Smooth muscle cell (in vitro differentiated cells): ENCODE measurements at regions not wholly inside any gene's neighbourhood (a gene's known extent, or its start where the extent isn't known, plus 50 kb on each side); places are given as distances from the start of the nearest gene placed in this dataset.

ENCODE experiments used
- DNase-seq: peaks from one replicate; lab custom pipeline; 2025; ENCODE audit not compliant: unreplicated experiment; lab: John Stamatoyannopoulos, UW
- H2AFZ ChIP-seq: fragments of 200-600 bp; sonication (generic); 2 replicates; pipeline ENCODE4 v1.6.0; 2016; ENCODE audit warnings: antibody characterized with exemption, low read depth, mild to moderate bottlenecking
- H3F3A ChIP-seq: fragments of 200-600 bp; sonication (generic); 2 replicates; pipeline ENCODE4 v1.6.0; 2017; ENCODE audit warnings: antibody characterized with exemption, low read depth
- H3K27ac ChIP-seq: fragments of 200-600 bp; sonication (generic); 2 replicates; pipeline ENCODE4 v1.5.1; 2016; ENCODE audit warnings: low read depth, mild to moderate bottlenecking
- H3K27me3 ChIP-seq: fragments of 200-600 bp; sonication (generic); 2 replicates; pipeline ENCODE4 v1.6.1; 2016; ENCODE audit warnings: low read depth, mild to moderate bottlenecking
- H3K36me3 ChIP-seq: fragments of 200-600 bp; sonication (generic); 2 replicates; pipeline ENCODE4 v1.5.1; 2016; ENCODE audit warnings: low read depth
- H3K4me1 ChIP-seq: fragments of 200-600 bp; sonication (generic); 2 replicates; pipeline ENCODE4 v1.5.1; 2016; ENCODE audit warnings: low read depth
- H3K4me2 ChIP-seq: fragments of 200-600 bp; sonication (generic); 2 replicates; pipeline ENCODE4 v1.6.0; 2016; ENCODE audit warnings: mild to moderate bottlenecking
- H3K4me3 ChIP-seq: fragments of 200-600 bp; sonication (generic); 2 replicates; pipeline ENCODE4 v1.5.1; 2016; ENCODE audit warnings: mild to moderate bottlenecking
- H3K79me2 ChIP-seq: fragments of 200-600 bp; sonication (generic); 2 replicates; pipeline ENCODE4 v1.6.0; 2016; ENCODE audit warnings: low read depth, mild to moderate bottlenecking
- H3K9ac ChIP-seq: fragments of 200-600 bp; sonication (generic); 2 replicates; pipeline ENCODE4 v1.6.0; 2016; ENCODE audit warnings: low read depth
- H3K9me3 ChIP-seq: fragments of 200-600 bp; sonication (generic); replicated peaks from 2 replicates; pipeline ENCODE4 v1.5.1; 2016; ENCODE audit warnings: low read depth
- H4K20me1 ChIP-seq: fragments of 200-600 bp; sonication (generic); 2 replicates; pipeline ENCODE4 v1.6.0; 2016; ENCODE audit warnings: low read depth
- CTCF ChIP-seq: fragments of 200-600 bp; sonication (generic); IDR thresholded peaks from 2 replicates; pipeline ENCODE4 v1.5.1; 2017; ENCODE audit warnings: borderline replicate concordance, mild to moderate bottlenecking, antibody characterized with exemption; ENCODE audit not compliant: insufficient read depth, poor library complexity, severe bottlenecking
- WGBS: methylation state at CpG from one replicate; pipeline ENCODE4 v1.1.7; 2016; ENCODE audit warnings: low lambda C conversion rate; 5-methylcytosine and 5-hydroxymethylcytosine counted together

GRCh38 chr6:2432292-2432691 is 186.9 kb upstream of the GMDS start:
- H3K36me3 ChIP-seq, result no peaks in the 10 kb centered on the region
- H3K79me2 ChIP-seq, result no peaks in the 10 kb centered on the region
- H3K27ac ChIP-seq, result peak overlapping the region; percentile 81
- H3F3A ChIP-seq, result no peaks in the 10 kb centered on the region
- H3K9ac ChIP-seq, result no peak overlapping the region
- 6% methylated on average over 5 of the region's 5 CpGs for WGBS
- H3K27me3 ChIP-seq, result no peaks in the 10 kb centered on the region
- no peak for TF ChIP-seq CTCF
- DNase-seq, result no peak
- H3K9me3 ChIP-seq, result no peaks in the 10 kb centered on the region
- H3K4me1 ChIP-seq, result peaks cover 4% of the 10 kb centered on the region
- H4K20me1 ChIP-seq, result no peaks in the 10 kb centered on the region
- H3K4me2 ChIP-seq, result peak overlapping the region; percentile 54
- no peak overlapping the region for H2AFZ ChIP-seq
- no peak overlapping the region for H3K4me3 ChIP-seq

DNA sequence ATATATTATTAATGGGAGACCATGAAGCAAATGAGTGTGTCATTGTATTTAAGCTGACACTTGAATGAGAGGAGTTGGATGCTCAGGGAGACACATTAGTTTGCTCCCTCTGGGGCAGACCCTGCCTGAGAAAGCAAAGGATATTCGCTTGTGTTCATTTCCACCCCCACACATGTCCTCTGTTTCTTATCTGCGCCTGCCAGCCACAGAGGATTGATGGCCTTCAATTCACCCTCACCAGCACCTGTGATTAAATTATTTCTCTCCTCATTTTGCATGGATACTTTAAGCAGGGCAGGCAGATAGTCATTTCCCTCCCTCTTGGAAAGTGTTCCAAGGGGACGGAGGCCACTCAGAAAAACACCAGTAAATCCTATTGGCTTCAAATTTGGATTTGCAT is 185.2 kb upstream of the GMDS start:
- H3K4me1 ChIP-seq, result peaks cover 4% of the 10 kb centered on the region
- H3K79me2 ChIP-seq, result no peaks in the 10 kb centered on the region
- H3F3A ChIP-seq, result no peaks in the 10 kb centered on the region
- no peaks in the 10 kb centered on the region for H4K20me1 ChIP-seq
- no peak overlapping the region for H3K27ac ChIP-seq
- no peak overlapping the region for H3K4me3 ChIP-seq
- H3K4me2 ChIP-seq, result no peak overlapping the region
- no peaks in the 10 kb centered on the region for H3K36me3 ChIP-seq
- H3K9me3 ChIP-seq, result no peaks in the 10 kb centered on the region
- H3K27me3 ChIP-seq, result no peaks in the 10 kb centered on the region
- H3K9ac ChIP-seq, result no peak overlapping the region
- TF ChIP-seq CTCF, result no peak
- DNase-seq, result no peak
- H2AFZ ChIP-seq, result no peak overlapping the region
- 88% methylated on average over 3 of the region's 3 CpGs for WGBS

DNA sequence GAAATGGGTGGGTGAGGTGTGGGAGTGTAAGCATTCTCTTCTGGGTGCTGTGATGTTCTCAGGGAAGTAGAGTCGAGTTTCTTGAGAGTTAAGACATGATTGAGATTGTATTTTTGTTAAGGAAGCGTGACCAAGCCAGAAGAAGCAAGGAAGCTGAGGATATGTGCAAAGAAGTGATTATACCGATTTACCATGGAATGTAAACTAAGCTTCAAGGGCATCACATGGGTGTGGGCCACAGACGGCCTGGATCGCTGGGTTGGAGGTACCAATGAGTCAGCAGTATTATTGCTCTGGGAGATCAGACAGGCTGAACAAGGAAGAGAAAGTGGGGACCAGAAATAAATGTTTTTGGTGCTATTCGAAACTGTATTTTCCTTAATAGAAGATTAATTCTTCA is 184.1 kb upstream of the GMDS start:
- H3K79me2 ChIP-seq, result no peaks in the 10 kb centered on the region
- peak overlapping the region; percentile 83 for H3K27ac ChIP-seq
- DNase-seq, result no peak
- H3F3A ChIP-seq, result no peaks in the 10 kb centered on the region
- H3K36me3 ChIP-seq, result no peaks in the 10 kb centered on the region
- peak overlapping the region; percentile 56 for H3K9ac ChIP-seq
- no peaks in the 10 kb centered on the region for H4K20me1 ChIP-seq
- peak overlapping the region; percentile 51 for H3K4me2 ChIP-seq
- no peaks in the 10 kb centered on the region for H3K27me3 ChIP-seq
- H3K4me3 ChIP-seq, result no peak overlapping the region
- no peak for TF ChIP-seq CTCF
- WGBS, result 45% methylated on average over 6 of the region's 6 CpGs
- H3K9me3 ChIP-seq, result no peaks in the 10 kb centered on the region
- H3K4me1 ChIP-seq, result peaks cover 4% of the 10 kb centered on the region
- H2AFZ ChIP-seq, result no peak overlapping the region

DNA sequence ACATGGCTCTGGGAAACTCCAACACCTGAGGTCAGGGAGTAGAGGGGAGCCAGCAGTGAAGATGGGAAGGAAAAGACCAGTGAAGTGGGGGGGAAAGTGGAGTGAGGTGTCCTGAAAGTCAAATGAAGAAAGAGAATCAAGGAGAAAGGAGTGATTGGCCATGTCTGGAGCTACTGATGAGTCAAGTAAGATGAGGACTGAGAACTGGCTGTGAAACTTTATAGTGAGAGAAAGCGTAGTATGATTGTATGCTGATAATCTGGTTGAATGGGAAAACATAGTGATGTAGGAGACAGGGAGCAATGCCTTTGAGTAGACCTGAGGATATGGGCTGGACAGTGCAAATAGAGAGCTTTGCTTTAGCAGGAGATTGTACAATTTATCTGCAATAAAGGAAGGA is 183.6 kb upstream of the GMDS start:
- Histone ChIP-seq H3K9ac (peak overlapping the region; percentile 56), H3F3A (no peaks in the 10 kb centered on the region), H3K27ac (peak overlapping the region; percentile 83), H4K20me1 (no peaks in the 10 kb centered on the region), H3K4me1 (peaks cover 4% of the 10 kb centered on the region), H3K79me2 (no peaks in the 10 kb centered on the region), H3K27me3 (no peaks in the 10 kb centered on the region), H3K9me3 (no peaks in the 10 kb centered on the region), H3K36me3 (no peaks in the 10 kb centered on the region), H3K4me3 (no peak overlapping the region), H3K4me2 (peak overlapping the region; percentile 51), H2AFZ (no peak overlapping the region)
- no peak for TF ChIP-seq CTCF
- 80% methylated on average over 1 of the region's 1 CpG for whole genome bisulfite sequencing
- no peak for DNase-seq
